Endothelial cell of umbilical vein (primary cell): ENCODE measurements at regions not wholly inside any gene's neighbourhood (a gene's known extent, or its start where the extent isn't known, plus 50 kb on each side); places are given as distances from the start of the nearest gene placed in this dataset.

ENCODE experiments used
- BruUV-seq: library from RNA; stranded (reverse); fragments of 400-500 nt; replicated peaks from 2 replicates; lab custom pipeline; 2021; lab: Mats Ljungman, UMichigan
- CTCF ChIA-PET: fragments of 300-600, 350-600 bp; sonication (Branson Sonifier 250); formaldehyde crosslinking; loops from one replicate; lab custom pipeline; 2021; ENCODE audit warnings: antibody characterized with exemption, inconsistent platforms; lab: Charles Lee
- POLR2A ChIA-PET: fragments of 300-600, 350-600 bp; sonication (Branson Sonifier 250); formaldehyde crosslinking; loops from one replicate; lab custom pipeline; 2021; ENCODE audit warnings: antibody characterized with exemption, inconsistent platforms; lab: Charles Lee
- DNase-seq: peaks from one replicate; pipeline ENCODE4 v3.0.0-alpha.2; 2011; ENCODE audit warnings: low read depth, low spot score
- FAIRE-seq: peaks from 2 replicates; lab custom pipeline; 2011; peaks lifted over from hg19 to GRCh38; lab: Jason Lieb, UNC
- H2AFZ ChIP-seq: 2 replicates; pipeline ENCODE4 v1.6.0; 2012; ENCODE audit warnings: low read depth, low read length, control low read depth, inconsistent platforms
- H3K27ac ChIP-seq: 2 replicates; pipeline ENCODE4 v1.5.1; 2011; ENCODE audit warnings: low read depth, mild to moderate bottlenecking, control low read depth, low read length, moderate library complexity; ENCODE audit not compliant: insufficient read depth
- H3K27me3 ChIP-seq, 2 experiments: 2 replicates each; pipeline versions ENCODE4 v1.6.0 to v1.6.1; 2011; ENCODE audit warnings: low read length in 2 of 2, mixed read lengths in 1 of 2; ENCODE audit not compliant: control insufficient read depth in 2 of 2, insufficient read depth in 2 of 2
- H3K36me3 ChIP-seq, 2 experiments: 2 replicates in 1 of 2; 3 replicates in 1 of 2; pipeline ENCODE4 v1.5.1; 2011; ENCODE audit warnings: low read length in 2 of 2, mild to moderate bottlenecking in 1 of 2, moderate library complexity in 1 of 2; ENCODE audit not compliant: control insufficient read depth in 2 of 2, insufficient read depth in 2 of 2; ENCODE audit errors: extremely low read depth in 1 of 2
- H3K4me1 ChIP-seq: 3 replicates; pipeline ENCODE4 v1.5.1; 2011; ENCODE audit warnings: mild to moderate bottlenecking, low read length; ENCODE audit not compliant: control insufficient read depth, insufficient read depth; ENCODE audit errors: extremely low read depth
- H3K4me2 ChIP-seq: 2 replicates; pipeline ENCODE4 v1.6.1; 2011; ENCODE audit warnings: low read length, control low read depth, mixed read lengths; ENCODE audit not compliant: insufficient read depth
- H3K4me3 ChIP-seq, 3 experiments: fragments of 200-600 bp in 1 of 3; sonication (generic), shearing (Covaris generic) in 1 of 3; replicated peaks in 1 of 3; 2 replicates each; pipeline ENCODE4 v1.5.1; 2011 to 2016; ENCODE audit warnings: control low read depth in 3 of 3, low read length in 3 of 3, mild to moderate bottlenecking in 2 of 3, inconsistent platforms in 1 of 3, low read depth in 1 of 3, moderate library complexity in 1 of 3; ENCODE audit not compliant: insufficient read depth in 1 of 3
- H3K79me2 ChIP-seq: 2 replicates; pipeline ENCODE4 v1.6.0; 2012; ENCODE audit warnings: low read length, inconsistent platforms; ENCODE audit not compliant: control insufficient read depth, insufficient read depth
- H3K9ac ChIP-seq: replicated peaks from 2 replicates; pipeline ENCODE3; 2011; ENCODE audit warnings: low read length, control low read depth; ENCODE audit not compliant: insufficient read depth; ENCODE audit errors: extremely low read depth
- H3K9me1 ChIP-seq: replicated peaks from 3 replicates; pipeline ENCODE4 v1.6.0; 2011; ENCODE audit warnings: mild to moderate bottlenecking, low read length; ENCODE audit not compliant: control insufficient read depth, insufficient read depth; ENCODE audit errors: extremely low read depth
- H3K9me3 ChIP-seq: replicated peaks from 2 replicates; pipeline ENCODE4 v1.5.1; 2012; ENCODE audit warnings: low read length, inconsistent platforms; ENCODE audit not compliant: control insufficient read depth, insufficient read depth
- H4K20me1 ChIP-seq: replicated peaks from 2 replicates; pipeline ENCODE3; 2011; ENCODE audit warnings: mild to moderate bottlenecking, low read length; ENCODE audit not compliant: control insufficient read depth, insufficient read depth; ENCODE audit errors: extremely low read depth
- EZH2 ChIP-seq: IDR thresholded peaks from 2 replicates; pipeline ENCODE4 v1.6.1; 2012; ENCODE audit warnings: borderline replicate concordance, low read depth, mild to moderate bottlenecking, moderate library complexity, low read length, inconsistent platforms; ENCODE audit not compliant: severe bottlenecking
- FOS ChIP-seq: IDR thresholded peaks from 2 replicates; pipeline ENCODE4 v1.6.1; 2011; ENCODE audit warnings: mild to moderate bottlenecking, low read length, moderate library complexity, borderline replicate concordance; ENCODE audit not compliant: insufficient read depth
- GATA2 ChIP-seq: IDR thresholded peaks from 2 replicates; pipeline ENCODE4 v1.7.0; 2011; ENCODE audit warnings: low read depth, mild to moderate bottlenecking, moderate library complexity, mixed read lengths, low read length; ENCODE audit not compliant: insufficient read length, insufficient read depth
- JUN ChIP-seq: IDR thresholded peaks from 2 replicates; pipeline ENCODE4 v1.6.1; 2011; ENCODE audit warnings: borderline replicate concordance, low read depth; ENCODE audit not compliant: insufficient read length, insufficient read depth
- MYC ChIP-seq: IDR thresholded peaks from one replicate; pipeline ENCODE4 v1.6.1; 2011; ENCODE audit warnings: mild to moderate bottlenecking, low read depth, low read length
- POLR2A ChIP-seq: IDR thresholded peaks from 2 replicates; pipeline ENCODE4 v1.6.1; 2012; ENCODE audit warnings: low read depth, mild to moderate bottlenecking, control low read depth, low read length
- dilution Hi-C: fragments of 300-500 bp; cut with MboI; formaldehyde crosslinking; loops from one replicate; pipeline ENCODE4 v1.15.0; 2019; ENCODE audit warnings: low sequenced_read_pairs; ENCODE audit not compliant: extremely low pct_ligation_motif_present
- intact Hi-C: fragments of 100-400 bp; cut with micrococcal nuclease; formaldehyde crosslinking; loops from one replicate; pipeline ENCODE4 v1.10.0; 2022
- TF ChIP-seq, protein P1 (sequence below): IDR thresholded peaks from 2 replicates; pipeline ENCODE4 v1.6.1; 2011; ENCODE audit not compliant: insufficient read depth, insufficient read length
- TF ChIP-seq, protein P2 (sequence below), 2 donors: IDR thresholded peaks; 1 replicate in 1 of 2; 2 replicates in 1 of 2; pipeline ENCODE4 v1.5.1; 2011; ENCODE audit warnings: low read length in 2 of 2, mild to moderate bottlenecking in 2 of 2, moderate library complexity in 2 of 2, control low read depth in 1 of 2, inconsistent platforms in 1 of 2, low read depth in 1 of 2; ENCODE audit not compliant: insufficient read depth in 1 of 2; ENCODE audit errors: extremely low read depth in 1 of 2

DNA sequence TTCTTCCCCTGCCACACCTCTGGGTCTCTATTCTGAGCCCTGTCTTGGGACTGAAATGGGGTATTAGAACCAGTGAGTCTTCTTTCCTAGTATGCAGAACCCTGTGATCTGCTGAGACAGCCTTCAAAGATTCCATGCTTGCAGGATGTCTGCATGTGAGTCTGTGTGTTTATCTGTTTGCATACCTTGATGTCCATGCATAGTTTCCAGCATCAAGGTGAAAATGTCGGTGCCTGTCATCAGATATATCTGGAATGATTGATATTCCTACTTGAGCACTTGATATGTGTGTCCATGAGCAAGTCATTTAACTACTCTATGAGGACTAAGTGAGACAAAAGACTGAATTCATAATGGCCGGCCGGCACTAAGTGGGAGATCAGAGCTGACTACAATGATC is 117.0 kb upstream of the HS3ST1 start:
- FAIRE-seq (no peak), DNase-seq (no peak)
- peak overlapping the region in 2 of 3 experiments; percentile 76 to 83 for H3K4me3 ChIP-seq
- peak overlapping the region; percentile 98 for H3K27ac ChIP-seq
- BruUV-seq = no TSS peak
- CTCF ChIA-PET = no interaction called here
- no peaks in the 10 kb centered on the region for H3K9me3 ChIP-seq
- peak overlapping the region; percentile 29 for H2AFZ ChIP-seq
- no peaks in the 10 kb centered on the region for H3K27me3 ChIP-seq
- peaks cover 72% of the 10 kb centered on the region for H3K4me1 ChIP-seq
- peaks cover 32% of the 10 kb centered on the region for H3K79me2 ChIP-seq
- H3K9ac ChIP-seq = no peak overlapping the region
- TF ChIP-seq GATA2 = no peak
- no peak for TF ChIP-seq EZH2
- no peak for TF ChIP-seq JUN
- TF ChIP-seq, protein P1, sequence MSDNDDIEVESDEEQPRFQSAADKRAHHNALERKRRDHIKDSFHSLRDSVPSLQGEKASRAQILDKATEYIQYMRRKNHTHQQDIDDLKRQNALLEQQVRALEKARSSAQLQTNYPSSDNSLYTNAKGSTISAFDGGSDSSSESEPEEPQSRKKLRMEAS = no peak
- TF ChIP-seq FOS = no peak
- peak; percentile 24 for TF ChIP-seq POLR2A
- TF ChIP-seq, protein P2, sequence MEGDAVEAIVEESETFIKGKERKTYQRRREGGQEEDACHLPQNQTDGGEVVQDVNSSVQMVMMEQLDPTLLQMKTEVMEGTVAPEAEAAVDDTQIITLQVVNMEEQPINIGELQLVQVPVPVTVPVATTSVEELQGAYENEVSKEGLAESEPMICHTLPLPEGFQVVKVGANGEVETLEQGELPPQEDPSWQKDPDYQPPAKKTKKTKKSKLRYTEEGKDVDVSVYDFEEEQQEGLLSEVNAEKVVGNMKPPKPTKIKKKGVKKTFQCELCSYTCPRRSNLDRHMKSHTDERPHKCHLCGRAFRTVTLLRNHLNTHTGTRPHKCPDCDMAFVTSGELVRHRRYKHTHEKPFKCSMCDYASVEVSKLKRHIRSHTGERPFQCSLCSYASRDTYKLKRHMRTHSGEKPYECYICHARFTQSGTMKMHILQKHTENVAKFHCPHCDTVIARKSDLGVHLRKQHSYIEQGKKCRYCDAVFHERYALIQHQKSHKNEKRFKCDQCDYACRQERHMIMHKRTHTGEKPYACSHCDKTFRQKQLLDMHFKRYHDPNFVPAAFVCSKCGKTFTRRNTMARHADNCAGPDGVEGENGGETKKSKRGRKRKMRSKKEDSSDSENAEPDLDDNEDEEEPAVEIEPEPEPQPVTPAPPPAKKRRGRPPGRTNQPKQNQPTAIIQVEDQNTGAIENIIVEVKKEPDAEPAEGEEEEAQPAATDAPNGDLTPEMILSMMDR (IDR thresholded peaks at IDR 0.05; ENCODE audit: extremely low read depth in 1 of 2, insufficient read depth in 1 of 2, low read depth in 1 of 2, low read length in 2 of 2) = no peak
- no peak for TF ChIP-seq MYC
- peak overlapping the region; percentile 91 for H3K4me2 ChIP-seq
- POLR2A ChIA-PET = no interaction called here
- dilution Hi-C loops (no loop called here), intact Hi-C loops (loop anchor here (10.0 kb wide), 1 partner anchor 1451 kb away; no protein-coding TSS in a partner anchor)
- H3K36me3 ChIP-seq = no peaks in the 10 kb centered on the region
- no peaks in the 10 kb centered on the region for H4K20me1 ChIP-seq
- no peaks in the 10 kb centered on the region for H3K9me1 ChIP-seq
